IMR-90 (cell line): ENCODE measurements at regions not wholly inside any gene's neighbourhood (a gene's known extent, or its start where the extent isn't known, plus 50 kb on each side); places are given as distances from the start of the nearest gene placed in this dataset.

ENCODE experiments used
- ATAC-seq: fragments of 200-7000 bp; cut with Tn5 transposase; 2 replicates; pipeline ENCODE4 v1.9.1; 2020; ENCODE audit warnings: low read depth, mild to moderate bottlenecking, moderate library complexity
- BruUV-seq: library from RNA; stranded (reverse); fragments of 400-500 nt; replicated peaks from 2 replicates; lab custom pipeline; 2021; lab: Mats Ljungman, UMichigan
- CTCF ChIA-PET: fragments of 300-600 bp; formaldehyde crosslinking; extraction: SDS; loops from one replicate; lab custom pipeline; 2021; ENCODE audit warnings: antibody characterized with exemption; lab: Yijun Ruan, JAX
- POLR2A ChIA-PET: fragments of 300-600 bp; sonication (Branson Sonifier 250); formaldehyde crosslinking; loops from one replicate; lab custom pipeline; 2022; ENCODE audit warnings: antibody characterized with exemption; ENCODE audit not compliant: unreplicated experiment; lab: Charles Lee
- DNase-seq: peaks from one replicate; pipeline ENCODE4 v3.0.0; 2013
- H2AFZ ChIP-seq: replicated peaks from 2 replicates; pipeline ENCODE3; 2013; ENCODE audit warnings: low read length, mild to moderate bottlenecking; ENCODE audit not compliant: poor library complexity
- H2AK5ac ChIP-seq: 2 replicates; pipeline ENCODE4 v1.6.1; 2013; ENCODE audit warnings: low read depth, low read length, inconsistent platforms
- H2AK9ac ChIP-seq: replicated peaks from 2 replicates; pipeline ENCODE3; 2013; ENCODE audit warnings: mild to moderate bottlenecking, low read depth, low read length, moderate library complexity; ENCODE audit not compliant: poor library complexity
- H2BK120ac ChIP-seq: 2 replicates; pipeline ENCODE4 v1.6.1; 2013; ENCODE audit warnings: low read depth, low read length, inconsistent platforms
- H2BK15ac ChIP-seq: 3 replicates; pipeline ENCODE4 v1.6.1; 2013; ENCODE audit warnings: low read depth, low read length, inconsistent platforms
- H2BK20ac ChIP-seq: 2 replicates; pipeline ENCODE4 v1.6.1; 2013; ENCODE audit warnings: low read depth, mild to moderate bottlenecking, inconsistent platforms, low read length, moderate library complexity
- H2BK5ac ChIP-seq: 2 replicates; pipeline ENCODE4 v1.6.1; 2013; ENCODE audit warnings: mild to moderate bottlenecking, low read depth, low read length, inconsistent platforms; ENCODE audit not compliant: poor library complexity, severe bottlenecking
- H3K14ac ChIP-seq: replicated peaks from 2 replicates; pipeline ENCODE4 v1.6.1; 2013; ENCODE audit warnings: low read depth, low read length, inconsistent platforms
- H3K18ac ChIP-seq: 2 replicates; pipeline ENCODE4 v1.6.1; 2013; ENCODE audit warnings: low read depth, low read length, control low read depth
- H3K23ac ChIP-seq: 2 replicates; pipeline ENCODE4 v1.6.1; 2013; ENCODE audit warnings: low read depth, low read length, inconsistent platforms
- H3K27ac ChIP-seq: 2 replicates; pipeline ENCODE4 v1.5.1; 2013; ENCODE audit warnings: mild to moderate bottlenecking, control low read depth, low read length; ENCODE audit not compliant: insufficient read depth
- H3K27me3 ChIP-seq: 2 replicates; pipeline ENCODE4 v1.6.1; 2013; ENCODE audit warnings: low read length; ENCODE audit not compliant: control insufficient read depth, insufficient read depth
- H3K36me3 ChIP-seq: 2 replicates; pipeline ENCODE4 v1.6.1; 2013; ENCODE audit warnings: low read length, mixed read lengths; ENCODE audit not compliant: control insufficient read depth, insufficient read depth
- H3K4ac ChIP-seq: 2 replicates; pipeline ENCODE4 v1.6.1; 2013; ENCODE audit warnings: low read depth, low read length, inconsistent platforms
- H3K4me1 ChIP-seq: 2 replicates; pipeline ENCODE4 v1.6.1; 2013; ENCODE audit warnings: low read length, mixed read lengths; ENCODE audit not compliant: control insufficient read depth, insufficient read depth
- H3K4me2 ChIP-seq: 2 replicates; pipeline ENCODE4 v1.6.1; 2013; ENCODE audit warnings: low read depth, mild to moderate bottlenecking, control low read depth, low read length, moderate library complexity
- H3K4me3 ChIP-seq: 2 replicates; pipeline ENCODE4 v1.5.1; 2013; ENCODE audit warnings: low read depth, mild to moderate bottlenecking, control low read depth, low read length, moderate library complexity; ENCODE audit not compliant: insufficient read depth
- H3K56ac ChIP-seq: 2 replicates; pipeline ENCODE4 v1.6.1; 2013; ENCODE audit warnings: low read length, inconsistent platforms; ENCODE audit not compliant: insufficient read depth; ENCODE audit errors: extremely low read depth
- H3K79me1 ChIP-seq, 2 experiments: 2 replicates each; pipeline ENCODE4 v1.6.1; 2013; ENCODE audit warnings: low read length in 2 of 2, inconsistent platforms in 1 of 2, low read depth in 1 of 2
- H3K9ac ChIP-seq: 2 replicates; pipeline ENCODE4 v1.6.1; 2013; ENCODE audit warnings: low read depth, low read length, control low read depth
- H3K9me1 ChIP-seq: 2 replicates; pipeline ENCODE4 v1.6.1; 2013; ENCODE audit warnings: low read length, inconsistent platforms; ENCODE audit not compliant: insufficient read depth
- H3K9me3 ChIP-seq: 2 replicates; pipeline ENCODE4 v1.6.1; 2013; ENCODE audit warnings: low read length; ENCODE audit not compliant: control insufficient read depth, insufficient read depth
- H4K20me1 ChIP-seq: 2 replicates; pipeline ENCODE4 v1.6.1; 2013; ENCODE audit warnings: low read length, inconsistent platforms; ENCODE audit not compliant: insufficient read depth
- H4K5ac ChIP-seq: 2 replicates; pipeline ENCODE4 v1.6.1; 2013; ENCODE audit warnings: mild to moderate bottlenecking, low read depth, low read length, control low read depth
- H4K8ac ChIP-seq, 2 experiments: 2 replicates each; pipeline ENCODE4 v1.6.1; 2013; ENCODE audit warnings: low read depth in 2 of 2, low read length in 2 of 2, control low read depth in 1 of 2, inconsistent platforms in 1 of 2
- H4K91ac ChIP-seq: 2 replicates; pipeline ENCODE4 v1.6.1; 2013; ENCODE audit warnings: low read depth, low read length, inconsistent platforms; ENCODE audit not compliant: insufficient read depth
- CHD1 ChIP-seq: IDR thresholded peaks from 2 replicates; pipeline ENCODE4 v1.6.1; 2012; ENCODE audit warnings: low read depth, low read length, improper control_type of control experiment
- CTCF ChIP-seq: conservative IDR thresholded peaks from 2 replicates; pipeline ENCODE4 v1.5.1; 2012; ENCODE audit warnings: mild to moderate bottlenecking, low read depth, low read length, improper control_type of control experiment
- ELK1 ChIP-seq: fragments of 150-350 bp; IDR thresholded peaks from 2 replicates; pipeline ENCODE4 v1.6.1; 2016; ENCODE audit warnings: low read depth, mild to moderate bottlenecking, low read length, moderate library complexity, borderline replicate concordance
- FOS ChIP-seq: fragments of 150-350 bp; IDR thresholded peaks from 2 replicates; pipeline ENCODE4 v1.6.1; 2016; ENCODE audit warnings: low read depth, low read length
- MAFK ChIP-seq: IDR thresholded peaks from 2 replicates; pipeline ENCODE4 v1.6.1; 2012; ENCODE audit warnings: low read depth, low read length, improper control_type of control experiment
- MAZ ChIP-seq: IDR thresholded peaks from 2 replicates; pipeline ENCODE4 v1.6.1; 2012; ENCODE audit warnings: low read depth, mild to moderate bottlenecking, low read length, improper control_type of control experiment, moderate library complexity, borderline replicate concordance
- NFE2L2 ChIP-seq: fragments of 150-350 bp; IDR thresholded peaks from 2 replicates; pipeline ENCODE4 v1.6.1; 2016; ENCODE audit warnings: low read depth, mild to moderate bottlenecking, low read length
- POLR2A ChIP-seq: IDR thresholded peaks from 2 replicates; pipeline ENCODE4 v1.6.1; 2012; ENCODE audit warnings: mild to moderate bottlenecking, low read depth, low read length
- RAD21 ChIP-seq: IDR thresholded peaks from 2 replicates; pipeline ENCODE4 v1.6.1; 2012; ENCODE audit warnings: low read length, improper control_type of control experiment
- RFX5 ChIP-seq: IDR thresholded peaks from 2 replicates; pipeline ENCODE4 v1.8.0; 2012; ENCODE audit warnings: low read depth, mild to moderate bottlenecking, low read length, moderate library complexity
- SMC3 ChIP-seq: fragments of 150-350 bp; IDR thresholded peaks from 2 replicates; pipeline ENCODE4 v1.6.1; 2016; ENCODE audit warnings: low read depth, mild to moderate bottlenecking, antibody characterized with exemption, low read length, moderate library complexity
- USF2 ChIP-seq: fragments of 150-350 bp; IDR thresholded peaks from 2 replicates; pipeline ENCODE4 v1.6.1; 2017; ENCODE audit warnings: mild to moderate bottlenecking, antibody characterized with exemption, low read length, low read depth
- WGBS, 2 experiments: methylation state at CpG; one replicate each; pipeline versions ENCODE4 v1.1.5 to v1.1.7; 2013; ENCODE audit warnings: missing lambda C conversion rate in 2 of 2; ENCODE audit not compliant: insufficient read length in 1 of 2; ENCODE audit errors: extremely low coverage in 2 of 2; 5-methylcytosine and 5-hydroxymethylcytosine counted together
- dilution Hi-C: fragments of 300-500 bp; cut with HindIII; formaldehyde crosslinking; loops from one replicate; pipeline ENCODE4 v1.14.3; 2018; ENCODE audit warnings: low sequenced_read_pairs; ENCODE audit not compliant: unreplicated experiment
- in situ Hi-C: fragments of 300-500 bp; cut with MboI; formaldehyde crosslinking; loops from 3 replicates; pipeline ENCODE4 v1.14.3; 2019; ENCODE audit warnings: low sequenced_read_pairs, inconsistent platforms, mixed read lengths
- intact Hi-C: fragments of 100-400 bp; cut with micrococcal nuclease; formaldehyde crosslinking; loops from 2 replicates; pipeline ENCODE4 v1.10.0; 2022

GRCh38 chr10:78150756-78151155 is 117.1 kb downstream of the RPS24 start:
- Histone ChIP-seq H3K4ac (no peak overlapping the region), H2BK20ac (no peak overlapping the region), H3K36me3 (no peaks in the 10 kb centered on the region), H3K79me1 (no peaks in the 10 kb centered on the region), H3K4me1 (no peaks in the 10 kb centered on the region), H3K9me1 (0 out of 2 replicates have a peak, but pooled peaks cover 3% of the 10 kb centered on the region), H4K8ac (no peak overlapping the region), H3K4me3 (no peak overlapping the region), H2AK9ac (no peak overlapping the region), H4K20me1 (no peaks in the 10 kb centered on the region), H3K9me3 (no peaks in the 10 kb centered on the region; the same call in 1 of the 2 replicates), H2AFZ (no peak overlapping the region), H2BK120ac (no peak overlapping the region), H3K9ac (no peak overlapping the region), H3K23ac (no peak overlapping the region), H4K91ac (no peak overlapping the region), H2AK5ac (no peak overlapping the region), H3K27me3 (peaks cover 30% of the 10 kb centered on the region), H3K4me2 (no peak overlapping the region), H2BK15ac (no peak overlapping the region), H4K5ac (no peak overlapping the region), H3K18ac (no peak overlapping the region), H3K56ac (no peak overlapping the region), H2BK5ac (no peak overlapping the region), H3K14ac (no peak overlapping the region), H3K27ac (no peak overlapping the region)
- ATAC-seq (no peak), DNase-seq (no peak)
- ChIA-PET POLR2A (no interaction called here), CTCF (no interaction called here)
- BruUV-seq, result no TSS peak
- no CpG with 5 or more reads among the region's 4 CpGs for WGBS, 2 experiments
- TF ChIP-seq RFX5 (no peak), RAD21 (no peak), NFE2L2 (no peak), ELK1 (no peak), FOS (no peak), SMC3 (no peak), CTCF (no peak), MAFK (no peak), POLR2A (no peak), MAZ (no peak), CHD1 (no peak), USF2 (no peak)
- intact Hi-C loops, result no loop called here
- in situ Hi-C loops, result no loop called here
- dilution Hi-C loops, result no loop called here
